Sigmoid colon (tissue), 6 donors: ENCODE measurements at regions not wholly inside any gene's neighbourhood (a gene's known extent, or its start where the extent isn't known, plus 50 kb on each side); places are given as distances from the start of the nearest gene placed in this dataset.

Experiments
- DNase-seq: peaks from one replicate; pipeline ENCODE4 v3.0.0-alpha.2; 2019
- H3K27ac ChIP-seq, 4 donors: fragments of 200-600 bp; sonication (generic); one replicate each; pipeline ENCODE4 v1.5.1; 2016 to 2019; ENCODE audit warnings: mild to moderate bottlenecking in 1 of 4
- H3K27me3 ChIP-seq, 3 donors: fragments of 200-600 bp; sonication (generic); one replicate each; pipeline ENCODE4 v1.5.1; 2019; ENCODE audit warnings: mild to moderate bottlenecking in 1 of 3
- H3K36me3 ChIP-seq, 4 donors: fragments of 200-600 bp; sonication (generic); one replicate each; pipeline ENCODE4 v1.5.1; 2016 to 2019
- H3K4me1 ChIP-seq, 4 donors: fragments of 200-600 bp; sonication (generic); one replicate each; pipeline ENCODE4 v1.5.1; 2017 to 2019
- H3K4me3 ChIP-seq, 4 donors: fragments of 200-600 bp; sonication (generic); one replicate each; pipeline ENCODE4 v1.5.1; 2017 to 2019; ENCODE audit warnings: mild to moderate bottlenecking in 2 of 4, moderate library complexity in 1 of 4
- H3K9me3 ChIP-seq, 4 donors: fragments of 200-600 bp in 3 of 4; sonication (generic) in 3 of 4; one replicate each; pipeline versions ENCODE4 v1.5.1 to v1.6.1; 2013 to 2019
- EP300 ChIP-seq, 4 donors: sonication (generic); formaldehyde crosslinking; IDR thresholded peaks; one replicate each; pipeline ENCODE4 v1.6.1; 2017; ENCODE audit warnings: antibody characterized with exemption in 4 of 4
- POLR2A ChIP-seq, 2 donors: fragments of 450-650 bp; IDR thresholded peaks; one replicate each; pipeline ENCODE4 v1.6.1; 2016; ENCODE audit warnings: antibody characterized with exemption in 2 of 2, mild to moderate bottlenecking in 2 of 2, moderate library complexity in 2 of 2
- POLR2AphosphoS5 ChIP-seq, 4 donors: sonication (generic); formaldehyde crosslinking; IDR thresholded peaks; one replicate each; pipeline ENCODE4 v1.6.1; 2017; ENCODE audit warnings: antibody characterized with exemption in 4 of 4
- WGBS, 2 donors: extraction: QIAGEN DNeasy Blood & Tissue Kit; methylation state at CpG; one replicate each; pipeline ENCODE4 v1.1.7; 2013; 5-methylcytosine and 5-hydroxymethylcytosine counted together
- intact Hi-C: fragments of 100-400 bp; cut with DNase I; formaldehyde crosslinking; loops from one replicate; pipeline ENCODE4 v1.15.1; 2023
- TF ChIP-seq, protein P1 (sequence below), 4 experiments: fragments of 450-650 bp in 3 of 4; fragments of 200-600 bp in 1 of 4; IDR thresholded peaks; one replicate each; pipeline ENCODE4 v1.5.1; 2016 to 2019; ENCODE audit warnings: antibody characterized with exemption in 4 of 4, mild to moderate bottlenecking in 3 of 4, moderate library complexity in 2 of 4
- donor health status: healthy with polysubstance abuse.
- donor health status: healthy.

DNA sequence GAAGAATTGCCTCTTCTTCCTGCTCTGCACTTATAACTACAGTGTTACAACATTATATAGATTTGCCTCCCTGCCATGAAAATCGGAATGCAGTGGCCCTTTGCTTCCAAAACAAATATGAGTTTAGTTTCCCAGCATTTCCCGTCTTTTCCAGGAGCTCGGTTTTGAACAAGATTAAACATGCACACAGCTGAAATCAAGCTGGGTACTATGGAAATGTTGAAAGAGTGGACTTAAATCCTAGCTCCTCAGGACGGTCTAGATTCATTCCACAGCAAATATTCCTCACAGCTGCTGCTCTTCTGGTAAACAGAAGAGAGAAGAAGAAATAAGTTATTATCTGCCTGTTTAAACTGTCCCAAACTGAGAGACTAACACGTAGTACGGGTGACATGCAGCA, 161.4 kb downstream of the PIK3R1 start:
- Histone ChIP-seq H3K36me3 (no peaks in the 10 kb centered on the region), H3K4me1 (peaks cover 0 to 29% (median 10%) of the 10 kb centered on the region in 4 donors), H3K4me3 (no peak overlapping the region), H3K27ac (peak overlapping the region in 3 of 4 donors; percentile 13 to 45 (median 40)), H3K27me3 (no peaks in the 10 kb centered on the region), H3K9me3 (no peaks in the 10 kb centered on the region)
- intact Hi-C loops: no loop called here
- no peak for DNase-seq
- 78 to 81% methylated on average over 6 of the region's 6 CpGs for WGBS, 2 donors
- TF ChIP-seq POLR2A (IDR thresholded peaks at IDR 0.05): no peak
- TF ChIP-seq EP300 (IDR thresholded peaks at IDR 0.05): no peak
- TF ChIP-seq, protein P1, sequence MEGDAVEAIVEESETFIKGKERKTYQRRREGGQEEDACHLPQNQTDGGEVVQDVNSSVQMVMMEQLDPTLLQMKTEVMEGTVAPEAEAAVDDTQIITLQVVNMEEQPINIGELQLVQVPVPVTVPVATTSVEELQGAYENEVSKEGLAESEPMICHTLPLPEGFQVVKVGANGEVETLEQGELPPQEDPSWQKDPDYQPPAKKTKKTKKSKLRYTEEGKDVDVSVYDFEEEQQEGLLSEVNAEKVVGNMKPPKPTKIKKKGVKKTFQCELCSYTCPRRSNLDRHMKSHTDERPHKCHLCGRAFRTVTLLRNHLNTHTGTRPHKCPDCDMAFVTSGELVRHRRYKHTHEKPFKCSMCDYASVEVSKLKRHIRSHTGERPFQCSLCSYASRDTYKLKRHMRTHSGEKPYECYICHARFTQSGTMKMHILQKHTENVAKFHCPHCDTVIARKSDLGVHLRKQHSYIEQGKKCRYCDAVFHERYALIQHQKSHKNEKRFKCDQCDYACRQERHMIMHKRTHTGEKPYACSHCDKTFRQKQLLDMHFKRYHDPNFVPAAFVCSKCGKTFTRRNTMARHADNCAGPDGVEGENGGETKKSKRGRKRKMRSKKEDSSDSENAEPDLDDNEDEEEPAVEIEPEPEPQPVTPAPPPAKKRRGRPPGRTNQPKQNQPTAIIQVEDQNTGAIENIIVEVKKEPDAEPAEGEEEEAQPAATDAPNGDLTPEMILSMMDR (IDR thresholded peaks at IDR 0.05): no peak
- TF ChIP-seq POLR2AphosphoS5 (IDR thresholded peaks at IDR 0.05): no peak

DNA sequence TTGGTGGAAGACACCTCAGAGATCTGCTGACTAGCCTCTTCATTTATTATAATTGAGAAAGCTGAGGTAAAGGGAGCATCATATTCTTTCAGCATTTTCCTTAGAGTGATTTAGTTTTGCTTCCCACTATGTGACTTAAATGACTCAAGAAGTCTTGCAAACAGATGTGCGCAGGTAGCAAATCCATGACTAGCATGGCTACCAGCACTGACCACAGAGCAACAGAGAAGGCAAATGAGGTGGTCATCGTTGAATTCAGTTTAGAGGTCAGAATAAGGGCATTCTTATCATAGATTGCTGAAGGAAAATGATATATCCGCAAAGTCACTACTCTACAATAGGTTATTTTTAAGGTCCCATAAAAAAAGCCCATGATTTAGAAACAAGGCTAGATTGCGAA, 162.2 kb downstream of the PIK3R1 start:
- intact Hi-C loops: no loop called here
- no peak for DNase-seq
- H3K4me3 ChIP-seq: no peak overlapping the region
- H3K27ac ChIP-seq: peak overlapping the region in 1 of 4 donors; percentile 45
- H3K9me3 ChIP-seq: no peaks in the 10 kb centered on the region
- TF ChIP-seq POLR2A (IDR thresholded peaks at IDR 0.05): no peak
- TF ChIP-seq POLR2AphosphoS5 (IDR thresholded peaks at IDR 0.05): no peak
- no peak for TF ChIP-seq EP300 (IDR thresholded peaks at IDR 0.05)
- TF ChIP-seq, protein P1 (IDR thresholded peaks at IDR 0.05): no peak
- H3K36me3 ChIP-seq: no peaks in the 10 kb centered on the region
- peaks cover 0 to 29% (median 10%) of the 10 kb centered on the region in 4 donors for H3K4me1 ChIP-seq
- 90 to 93% methylated on average over 4 of the region's 4 CpGs for WGBS, 2 donors
- H3K27me3 ChIP-seq: no peaks in the 10 kb centered on the region

DNA sequence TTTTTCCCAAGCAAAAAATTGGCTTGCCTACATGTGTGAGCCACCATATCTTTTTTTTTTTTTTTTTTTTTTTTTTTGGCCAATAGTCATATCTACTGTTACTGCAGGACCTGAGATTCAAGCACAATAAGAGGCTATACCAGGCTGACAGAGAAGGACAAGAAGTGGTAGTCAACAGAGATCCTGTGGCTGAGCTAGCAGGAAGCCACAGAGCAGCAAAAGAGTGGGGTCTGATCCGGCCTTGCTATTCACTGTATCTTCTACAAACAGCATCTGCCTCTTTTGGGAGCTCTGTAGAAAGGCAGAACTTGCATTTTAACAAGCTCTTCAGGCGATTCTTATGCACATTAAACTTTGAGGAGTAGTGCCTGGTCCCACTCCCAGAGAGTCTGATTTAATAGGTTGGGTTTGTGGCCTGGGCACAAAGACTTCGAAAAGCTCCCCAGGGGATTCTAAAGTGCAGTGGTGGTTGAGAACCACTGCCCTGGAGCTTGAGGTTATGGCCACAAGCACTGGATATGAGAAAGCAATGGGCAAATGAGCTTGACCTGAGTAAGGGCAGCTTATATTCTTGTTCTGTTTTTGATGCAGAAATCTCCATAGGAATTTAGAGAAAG, 162.8 kb downstream of the PIK3R1 start:
- intact Hi-C loops: no loop called here
- Histone ChIP-seq H3K4me3 (no peak overlapping the region), H3K36me3 (no peaks in the 10 kb centered on the region), H3K27me3 (no peaks in the 10 kb centered on the region), H3K9me3 (no peaks in the 10 kb centered on the region), H3K4me1 (peaks cover 0 to 29% (median 10%) of the 10 kb centered on the region in 4 donors), H3K27ac (no peak overlapping the region)
- DNase-seq: no peak
- TF ChIP-seq EP300 (IDR thresholded peaks at IDR 0.05): no peak
- TF ChIP-seq, protein P1 (IDR thresholded peaks at IDR 0.05): no peak
- no peak for TF ChIP-seq POLR2AphosphoS5 (IDR thresholded peaks at IDR 0.05)
- no peak for TF ChIP-seq POLR2A (IDR thresholded peaks at IDR 0.05)
- WGBS, 2 donors: 56 to 82% methylated on average over 3 of the region's 3 CpGs

DNA sequence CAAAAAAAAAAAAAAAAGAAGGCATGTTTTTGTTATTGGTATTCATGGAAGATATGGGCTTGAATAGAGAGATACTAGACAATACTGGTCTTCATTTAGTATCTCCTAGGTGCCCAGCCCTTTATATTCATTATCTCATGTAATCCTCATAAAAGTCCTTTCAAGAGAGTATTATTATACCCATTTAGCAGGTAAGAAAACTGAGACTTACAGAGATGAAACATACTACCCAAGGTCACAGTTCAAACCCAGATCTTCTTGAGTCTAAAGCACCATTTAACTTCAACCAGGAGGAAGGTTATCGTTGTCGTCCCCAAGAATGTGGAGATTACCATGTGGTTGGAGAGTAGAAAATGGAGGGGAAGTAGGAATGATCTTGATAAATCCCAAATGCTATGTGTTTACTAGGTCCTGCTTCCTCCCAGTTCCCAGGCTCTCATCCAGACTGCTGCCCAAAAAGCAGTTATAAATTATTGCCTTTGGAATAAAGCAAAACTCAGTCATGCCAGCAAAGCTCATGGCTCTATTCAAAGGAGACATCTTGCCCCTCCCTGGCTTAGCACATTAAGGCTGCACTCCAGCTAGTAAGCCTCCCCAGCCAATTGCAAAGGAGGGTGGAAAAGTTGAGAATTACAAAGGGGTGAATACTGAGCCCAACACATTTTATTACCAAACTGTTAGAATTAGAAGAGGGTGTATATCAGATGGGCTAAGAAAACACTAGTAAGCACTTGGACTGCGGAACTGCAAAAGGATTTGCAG, 163.9 kb downstream of the PIK3R1 start:
- no peaks in the 10 kb centered on the region for H3K9me3 ChIP-seq
- peak overlapping the region in 2 of 4 donors; percentile 37 to 45 for H3K27ac ChIP-seq
- H3K4me3 ChIP-seq: no peak overlapping the region
- H3K27me3 ChIP-seq: no peaks in the 10 kb centered on the region
- intact Hi-C loops: no loop called here
- H3K4me1 ChIP-seq: peaks cover 0 to 29% (median 10%) of the 10 kb centered on the region in 4 donors
- DNase-seq: peak; percentile 74
- 72 to 77% methylated on average over 3 of the region's 3 CpGs for WGBS, 2 donors
- no peaks in the 10 kb centered on the region for H3K36me3 ChIP-seq
- TF ChIP-seq POLR2AphosphoS5 (IDR thresholded peaks at IDR 0.05) (peak in 3 of 4 donors; percentile 48 to 76 (median 72)), EP300 (IDR thresholded peaks at IDR 0.05) (peak in 1 of 4 donors; percentile 8), POLR2A (IDR thresholded peaks at IDR 0.05) (no peak)
- TF ChIP-seq, protein P1 (IDR thresholded peaks at IDR 0.05): no peak
